Islet precursor cell (in vitro differentiated cells): ENCODE measurements at regions not wholly inside any gene's neighbourhood (a gene's known extent, or its start where the extent isn't known, plus 50 kb on each side); places are given as distances from the start of the nearest gene placed in this dataset.

ENCODE experiments used
- DNase-seq: peaks from one replicate; pipeline ENCODE4 v3.0.0-alpha.2; 2018

GRCh38 chr14:62101189-62101588 is 339.0 kb downstream of the SNAPC1 start:
- DNase-seq: no peak

DNA sequence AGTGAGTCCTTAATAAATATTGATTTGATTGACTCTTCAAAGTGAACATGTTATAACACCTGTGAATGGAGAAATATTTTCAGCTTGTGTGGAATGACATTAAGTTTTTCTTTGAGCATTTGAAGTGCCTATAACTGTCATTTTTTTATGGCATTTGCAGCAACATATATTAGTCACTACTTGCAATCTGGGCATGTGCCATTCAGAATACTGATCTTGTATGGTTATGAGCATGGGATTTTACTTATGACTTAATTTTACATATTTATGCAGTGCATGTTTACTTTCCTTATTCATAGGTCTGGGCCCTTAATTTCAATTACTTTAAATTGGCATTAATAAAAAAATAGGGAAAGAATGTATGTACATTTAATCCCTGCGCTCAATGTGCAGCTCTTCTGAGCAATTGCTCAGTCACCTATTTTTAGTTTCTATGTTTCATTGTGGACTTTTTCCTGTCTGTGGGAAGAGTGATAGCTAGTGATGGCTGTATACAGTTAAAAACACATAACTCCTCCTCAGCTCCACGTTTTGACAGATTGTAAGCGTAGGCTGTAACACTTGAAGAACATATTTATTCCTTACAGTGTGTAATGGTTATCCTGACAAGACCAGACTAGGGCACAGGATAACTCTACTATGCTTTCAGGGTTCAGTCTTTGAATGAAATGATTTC is 339.6 kb downstream of the SNAPC1 start:
- DNase-seq: no peak

GRCh38 chr14:62102349-62102725 is 340.1 kb downstream of the SNAPC1 start:
- no peak for DNase-seq

- no peak for DNase-seq
Measured at GRCh38 chr14:62103464-62103863, 341.2 kb downstream of the SNAPC1 start.

DNA sequence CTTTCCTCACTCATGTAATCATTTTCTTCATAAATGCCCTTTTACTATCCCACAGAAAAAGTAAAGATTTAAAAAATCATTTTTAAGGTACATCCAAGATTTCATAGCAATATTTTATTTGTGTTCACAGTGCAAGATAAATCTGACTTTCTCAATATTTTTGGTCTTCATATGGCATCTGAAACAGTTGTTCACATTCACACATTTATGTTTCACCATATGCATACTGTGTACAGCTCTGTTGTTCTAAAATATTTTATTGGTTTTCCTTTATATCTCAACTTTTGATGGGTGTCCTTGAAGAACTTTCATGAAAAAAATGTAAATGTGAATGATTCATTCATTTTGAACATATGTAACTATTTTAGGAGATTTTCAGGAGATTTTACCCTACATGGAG is 348.7 kb downstream of the SNAPC1 start:
- DNase-seq: no peak

- peak; percentile 98 for DNase-seq
Measured at GRCh38 chr14:62117010-62117750, 355.0 kb downstream of the SNAPC1 start.

DNA sequence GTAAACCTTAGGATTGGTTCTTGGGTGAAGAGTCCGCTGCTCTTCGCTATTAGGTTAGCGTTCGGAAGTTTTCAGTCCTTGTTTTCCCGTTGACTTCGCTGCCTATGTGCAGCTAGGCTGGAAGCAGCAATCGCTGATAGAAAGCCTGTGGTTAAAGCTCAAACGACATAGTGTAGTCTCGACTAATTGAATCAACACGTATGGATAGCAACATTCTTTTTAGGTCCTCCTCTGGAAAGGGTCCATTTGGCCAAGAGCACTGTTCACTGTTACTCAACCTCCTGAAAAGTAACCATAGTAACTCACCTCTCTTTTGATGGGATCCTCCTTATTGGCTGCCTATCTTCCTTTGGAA is 355.5 kb downstream of the SNAPC1 start:
- DNase-seq: no peak

DNA sequence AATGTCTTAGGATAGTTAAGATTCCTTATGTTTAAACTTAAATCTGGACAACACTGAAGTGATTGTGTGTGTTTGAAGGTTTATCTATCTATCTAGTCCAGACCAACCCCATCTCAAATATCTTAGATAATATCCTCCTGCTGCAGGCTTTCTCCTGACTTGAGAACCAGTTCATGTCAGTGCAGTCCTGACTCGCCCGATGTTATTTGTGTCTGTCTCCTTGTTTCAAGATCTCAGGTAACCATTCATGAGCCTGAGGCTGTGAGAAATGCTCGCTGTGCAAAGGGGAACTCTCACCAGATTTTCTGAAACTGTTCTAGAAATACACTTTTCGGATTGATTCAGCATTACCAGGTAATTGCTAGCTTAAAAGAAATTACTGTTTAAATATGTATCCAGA is 356.2 kb downstream of the SNAPC1 start:
- DNase-seq: peak; percentile 54

- no peak for DNase-seq
Measured at GRCh38 chr14:62118871-62119270, 356.7 kb downstream of the SNAPC1 start.

DNA sequence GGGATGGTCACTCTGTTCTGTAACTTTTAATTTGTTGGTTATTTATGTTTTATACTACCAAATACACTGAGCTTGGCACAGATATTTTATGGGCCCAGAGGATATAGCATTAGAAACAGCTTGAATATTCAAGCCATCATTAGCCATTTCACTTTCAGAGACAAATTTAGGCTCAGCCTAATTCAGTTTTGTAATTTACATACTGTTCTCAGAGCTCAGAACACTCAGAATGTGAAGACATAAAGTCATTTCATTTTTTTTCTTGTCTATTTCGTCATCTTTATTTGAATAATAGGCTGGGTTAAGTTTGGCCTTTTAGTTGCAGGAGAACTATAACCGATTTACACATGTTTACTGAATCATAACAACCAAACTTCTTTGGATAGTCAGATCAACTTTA is 361.7 kb downstream of the SNAPC1 start:
- DNase-seq: no peak

DNA sequence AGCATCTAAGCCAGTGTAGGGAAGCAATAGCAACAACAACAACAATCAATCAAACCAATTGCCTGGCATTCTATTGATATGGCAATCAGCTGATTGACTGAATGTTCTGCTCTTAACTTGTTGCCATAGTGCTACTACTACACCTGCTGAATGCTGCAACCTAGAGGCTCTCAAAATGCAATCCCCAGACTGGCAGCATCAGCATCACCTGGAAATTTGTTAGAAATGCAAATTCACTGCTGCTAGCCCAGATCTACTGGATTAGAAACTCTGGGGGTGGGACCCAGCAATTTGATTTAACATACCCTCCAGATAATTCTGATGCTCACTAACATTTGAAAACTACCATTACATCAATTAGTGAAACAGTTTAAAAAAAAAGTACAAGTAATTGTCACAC is 363.6 kb downstream of the SNAPC1 start:
- DNase-seq: no peak

- no peak for DNase-seq
Measured at GRCh38 chr14:62126879-62127478, 364.8 kb downstream of the SNAPC1 start.

- no peak for DNase-seq
Measured at GRCh38 chr14:62130441-62130840, 368.2 kb downstream of the SNAPC1 start.

DNA sequence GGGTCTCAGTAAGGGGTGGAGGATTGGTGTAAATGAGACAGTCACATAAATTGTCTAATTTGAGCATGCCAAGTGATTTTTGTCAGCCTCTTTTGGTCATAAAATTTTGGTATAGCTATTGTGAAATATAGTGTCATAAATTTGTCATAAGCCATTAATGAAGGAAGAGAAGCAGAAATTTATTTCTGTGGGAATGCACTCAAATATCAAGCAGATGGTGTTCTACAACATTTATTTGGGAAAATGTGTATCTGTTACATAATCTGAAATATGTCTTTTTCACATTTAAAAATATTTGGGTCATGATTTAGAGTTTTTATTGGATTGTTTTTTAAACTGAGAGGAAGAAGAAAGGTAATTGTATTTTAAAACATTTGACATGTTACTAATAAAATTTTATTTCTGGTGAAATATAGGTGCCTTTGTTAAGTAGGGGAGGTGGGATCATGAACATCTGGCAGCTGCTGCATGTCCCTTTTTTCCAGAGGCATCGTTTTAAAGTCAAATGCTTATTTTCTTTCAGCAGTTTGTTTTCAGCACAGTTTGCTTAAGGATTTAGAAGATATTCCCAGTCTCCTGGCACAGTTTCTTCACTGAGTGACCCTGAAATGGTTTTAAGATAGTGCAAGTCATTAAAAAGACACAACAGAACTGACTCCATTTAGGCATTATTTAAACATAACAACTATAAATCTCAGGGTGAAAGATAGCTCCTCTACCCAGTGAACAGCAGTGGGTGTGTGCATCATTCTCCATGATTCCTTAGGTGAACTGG is 371.7 kb downstream of the SNAPC1 start:
- DNase-seq: no peak

DNA sequence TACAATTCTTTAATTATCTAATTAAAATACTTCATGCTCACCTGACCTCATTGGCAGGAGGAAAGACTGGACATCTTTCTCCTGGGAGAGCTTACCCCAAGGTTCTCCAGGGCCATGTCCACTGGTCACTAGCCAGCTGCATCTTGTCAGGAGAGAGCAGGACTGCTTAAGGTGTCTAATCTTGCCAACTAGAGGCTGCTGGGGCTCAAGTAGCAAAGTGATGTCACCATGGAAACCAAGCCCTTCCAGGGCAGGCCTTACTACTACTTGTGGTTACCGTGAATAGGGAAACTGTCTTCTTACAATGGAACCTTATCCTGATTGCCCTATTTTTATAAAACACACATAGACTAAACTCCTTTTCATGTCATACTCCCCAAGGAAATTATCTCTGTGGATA is 376.4 kb downstream of the SNAPC1 start:
- DNase-seq: peak; percentile 58

- DNase-seq: no peak
Measured at GRCh38 chr14:62141139-62141538, 378.9 kb downstream of the SNAPC1 start.

GRCh38 chr14:62143245-62143644 is 381.0 kb downstream of the SNAPC1 start:
- DNase-seq: peak; percentile 55

GRCh38 chr14:62144863-62145262 is 382.6 kb downstream of the SNAPC1 start:
- no peak for DNase-seq

DNA sequence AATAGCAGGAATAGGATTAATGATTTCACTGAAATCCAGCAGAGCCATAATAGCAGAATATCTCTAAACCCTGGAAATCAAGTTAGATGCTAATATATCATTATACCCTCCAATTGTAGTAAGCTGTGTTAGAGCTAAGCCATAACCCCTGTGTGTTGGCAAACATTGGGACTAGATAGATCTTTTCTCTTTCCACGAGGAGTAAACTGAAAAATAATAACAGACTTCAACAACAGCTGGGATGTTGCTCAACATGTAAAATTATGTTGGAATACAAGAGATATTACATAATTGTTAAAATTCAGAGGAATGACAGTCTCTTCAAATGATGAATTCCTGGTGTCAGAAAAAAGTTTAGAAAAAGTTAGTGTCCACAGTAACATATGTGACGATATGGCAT is 383.8 kb downstream of the SNAPC1 start:
- no peak for DNase-seq

- DNase-seq: no peak
Measured at GRCh38 chr14:62156052-62156451, 393.8 kb downstream of the SNAPC1 start.

GRCh38 chr14:62158779-62159178 is 396.6 kb downstream of the SNAPC1 start:
- DNase-seq: no peak

DNA sequence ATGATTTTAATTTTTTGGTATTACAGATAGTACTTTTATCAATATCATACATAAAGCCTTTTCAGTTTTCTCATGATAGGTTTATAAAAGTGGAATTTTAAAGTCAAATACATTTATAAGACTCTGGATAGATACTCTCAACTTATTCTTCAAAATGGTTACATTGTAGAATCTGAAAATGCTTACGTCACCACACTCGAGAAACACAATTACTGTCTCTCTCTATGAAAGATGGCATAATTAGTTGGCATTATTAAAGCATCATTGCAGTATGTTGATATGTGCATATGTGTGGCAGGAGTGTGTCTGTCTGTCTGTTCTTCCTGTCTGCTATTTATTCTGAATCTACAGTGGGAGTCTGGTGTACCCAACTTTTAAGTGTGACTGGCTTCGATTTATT is 397.1 kb downstream of the SNAPC1 start:
- no peak for DNase-seq

DNA sequence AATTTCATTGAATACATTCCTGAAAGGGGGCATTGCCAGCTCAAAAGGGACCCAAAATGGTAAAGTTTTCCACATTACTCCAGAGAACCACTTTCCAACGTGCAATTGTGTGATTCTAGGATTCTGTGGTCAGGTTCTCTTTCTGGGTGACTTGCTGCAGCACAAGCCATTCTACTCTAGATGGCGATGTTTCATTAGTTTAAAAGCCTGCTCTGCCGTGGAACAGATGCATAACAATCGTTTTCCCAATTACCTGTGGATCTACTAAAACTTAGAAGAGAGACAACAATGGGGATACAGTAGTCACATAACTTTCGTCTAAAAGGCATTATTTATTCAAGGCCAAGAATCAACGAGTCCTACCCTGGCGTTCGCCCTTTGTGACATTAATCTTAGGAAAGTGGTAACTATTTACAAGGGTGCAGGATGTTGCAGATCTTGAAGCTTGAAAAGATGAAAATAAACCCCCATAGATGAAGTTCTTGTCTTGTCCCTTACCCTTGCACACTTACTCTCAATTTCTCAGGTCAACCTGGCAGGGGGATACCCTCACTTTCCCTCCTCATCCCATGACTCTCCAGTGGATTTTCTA is 400.9 kb downstream of the SNAPC1 start:
- peak; percentile 57 for DNase-seq
